Right lobe of liver (tissue), 4 donors: ENCODE measurements at regions not wholly inside any gene's neighbourhood (a gene's known extent, or its start where the extent isn't known, plus 50 kb on each side); places are given as distances from the start of the nearest gene placed in this dataset.

Experiments used
- CTCF ChIP-seq, 4 donors: fragments of 200-600 bp in 3 of 4; fragments of 450-650 bp in 1 of 4; IDR thresholded peaks; one replicate each; pipeline versions ENCODE4 v1.5.1 to v1.8.0; 2016 to 2022; ENCODE audit warnings: antibody characterized with exemption in 4 of 4, mild to moderate bottlenecking in 2 of 4
- POLR2A ChIP-seq: fragments of 450-650 bp; IDR thresholded peaks from one replicate; pipeline ENCODE4 v1.6.1; 2017; ENCODE audit warnings: antibody characterized with exemption, mild to moderate bottlenecking
- donor health status: DM: no; HTN: no; CAD: no.
- donor health status: DM: no; HTN: no; CAD: no.
- donor health status: DM: no; HTN: yes; CAD: no.

GRCh38 chr13:34863360-34864135 lies 78.5 kb upstream of the NBEA start:
- TF ChIP-seq CTCF (IDR thresholded peaks at IDR 0.05) (no peak), POLR2A (no peak)
